GM18498 (cell line): ENCODE measurements at regions not wholly inside any gene's neighbourhood (a gene's known extent, or its start where the extent isn't known, plus 50 kb on each side); places are given as distances from the start of the nearest gene placed in this dataset.

Experiments used
- ATAC-seq: cut with Tn5 transposase; IDR thresholded peaks from one replicate; pipeline ENCODE4 v1.9.1; 2021; ENCODE audit warnings: mild to moderate bottlenecking, moderate library complexity; ENCODE audit not compliant: unreplicated experiment

- no peak for ATAC-seq
Observed at GRCh38 chr2:23231865-23232264, 153.1 kb upstream of the KLHL29 start.

GRCh38 chr2:23235292-23235691 is 149.7 kb upstream of the KLHL29 start:
- ATAC-seq = no peak

GRCh38 chr2:23235736-23236135 is 149.2 kb upstream of the KLHL29 start:
- ATAC-seq = no peak

- no peak for ATAC-seq
Observed at GRCh38 chr2:23237147-23237546, 147.8 kb upstream of the KLHL29 start.

GRCh38 chr2:23238011-23238657 is 146.8 kb upstream of the KLHL29 start:
- ATAC-seq = no peak

- ATAC-seq = no peak
Observed at GRCh38 chr2:23239374-23239773, 145.6 kb upstream of the KLHL29 start.

- no peak for ATAC-seq
Observed at GRCh38 chr2:23241121-23241520, 143.9 kb upstream of the KLHL29 start.

- ATAC-seq = no peak
Observed at GRCh38 chr2:23241611-23242245, 143.3 kb upstream of the KLHL29 start.

GRCh38 chr2:23243073-23243659 is 141.8 kb upstream of the KLHL29 start:
- no peak for ATAC-seq

- no peak for ATAC-seq
Observed at GRCh38 chr2:23244617-23245016, 140.4 kb upstream of the KLHL29 start.

- ATAC-seq = no peak
Observed at GRCh38 chr2:23246992-23247683, 137.8 kb upstream of the KLHL29 start.

- no peak for ATAC-seq
Observed at GRCh38 chr2:23248667-23249066, 136.3 kb upstream of the KLHL29 start.

- ATAC-seq = no peak
Observed at GRCh38 chr2:23249348-23249747, 135.6 kb upstream of the KLHL29 start.

- ATAC-seq = no peak
Observed at GRCh38 chr2:23250371-23250770, 134.6 kb upstream of the KLHL29 start.

- no peak for ATAC-seq
Observed at GRCh38 chr2:23256643-23257042, 128.3 kb upstream of the KLHL29 start.

- no peak for ATAC-seq
Observed at GRCh38 chr2:23260621-23261020, 124.4 kb upstream of the KLHL29 start.

GRCh38 chr2:23268467-23269263 is 116.3 kb upstream of the KLHL29 start:
- ATAC-seq = no peak

- no peak for ATAC-seq
Observed at GRCh38 chr2:23269747-23270146, 115.2 kb upstream of the KLHL29 start.

GRCh38 chr2:23270810-23271209 is 114.2 kb upstream of the KLHL29 start:
- ATAC-seq = no peak

GRCh38 chr2:23271230-23271629 is 113.7 kb upstream of the KLHL29 start:
- no peak for ATAC-seq

GRCh38 chr2:23273786-23274185 is 111.2 kb upstream of the KLHL29 start:
- no peak for ATAC-seq
